ENCODE measurements at regions not wholly inside any gene's neighbourhood (a gene's known extent, or its start where the extent isn't known, plus 50 kb on each side); places are given as distances from the start of the nearest gene placed in this dataset.

DNA sequence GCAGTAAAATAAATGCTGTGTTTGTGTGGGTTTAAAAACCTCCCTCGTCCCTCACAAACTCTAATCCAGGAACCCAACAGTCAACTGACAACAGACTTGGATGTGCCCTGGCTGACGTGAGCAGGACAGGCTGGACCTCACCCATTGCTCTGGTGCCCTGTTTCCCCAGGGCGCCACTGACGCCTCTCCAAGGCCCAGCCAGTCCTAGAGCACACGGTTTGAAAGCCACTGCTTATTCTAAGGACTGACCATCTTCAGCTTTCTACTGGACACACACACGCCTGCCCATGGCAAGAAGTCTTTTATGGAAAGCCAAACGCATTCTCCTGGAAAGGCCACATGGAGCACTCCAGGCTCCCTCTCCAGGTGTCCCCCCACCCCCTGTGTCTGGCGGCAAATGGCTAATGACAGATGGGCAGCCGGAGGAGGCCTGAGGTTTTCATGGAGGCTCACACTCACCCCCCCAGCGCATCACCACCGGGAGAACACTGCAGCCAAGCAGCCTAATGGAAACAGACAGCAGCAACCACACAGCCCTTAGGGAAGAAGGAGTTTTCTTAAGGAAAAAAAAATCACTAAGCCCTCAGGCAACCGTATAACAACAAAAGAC is 319.2 kb downstream of the SOX9 start:
- no peaks in the 10 kb centered on the region for H3K27me3 ChIP-seq
- no peaks in the 10 kb centered on the region for H3K4me1 ChIP-seq
- H3K9me3 ChIP-seq = no peaks in the 10 kb centered on the region
- TF ChIP-seq POLR2A (IDR thresholded peaks at IDR 0.05) = no peak
- TF ChIP-seq, protein P1, sequence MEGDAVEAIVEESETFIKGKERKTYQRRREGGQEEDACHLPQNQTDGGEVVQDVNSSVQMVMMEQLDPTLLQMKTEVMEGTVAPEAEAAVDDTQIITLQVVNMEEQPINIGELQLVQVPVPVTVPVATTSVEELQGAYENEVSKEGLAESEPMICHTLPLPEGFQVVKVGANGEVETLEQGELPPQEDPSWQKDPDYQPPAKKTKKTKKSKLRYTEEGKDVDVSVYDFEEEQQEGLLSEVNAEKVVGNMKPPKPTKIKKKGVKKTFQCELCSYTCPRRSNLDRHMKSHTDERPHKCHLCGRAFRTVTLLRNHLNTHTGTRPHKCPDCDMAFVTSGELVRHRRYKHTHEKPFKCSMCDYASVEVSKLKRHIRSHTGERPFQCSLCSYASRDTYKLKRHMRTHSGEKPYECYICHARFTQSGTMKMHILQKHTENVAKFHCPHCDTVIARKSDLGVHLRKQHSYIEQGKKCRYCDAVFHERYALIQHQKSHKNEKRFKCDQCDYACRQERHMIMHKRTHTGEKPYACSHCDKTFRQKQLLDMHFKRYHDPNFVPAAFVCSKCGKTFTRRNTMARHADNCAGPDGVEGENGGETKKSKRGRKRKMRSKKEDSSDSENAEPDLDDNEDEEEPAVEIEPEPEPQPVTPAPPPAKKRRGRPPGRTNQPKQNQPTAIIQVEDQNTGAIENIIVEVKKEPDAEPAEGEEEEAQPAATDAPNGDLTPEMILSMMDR (IDR thresholded peaks at IDR 0.05) = no peak
- no peak overlapping the region for H3K4me3 ChIP-seq
- no peaks in the 10 kb centered on the region for H3K36me3 ChIP-seq (ENCODE audit: low read depth, missing control alignments)
- intact Hi-C loops (cut with DNase I; ENCODE audit: low total_unique reads) = no loop called here
- no peak for DNase-seq
- no peak overlapping the region for H3K27ac ChIP-seq
- 84 to 89% methylated on average over 10 to 12 of the region's 12 CpGs for WGBS, 2 donors

GRCh38 chr17:72440961-72441360 is 320.1 kb downstream of the SOX9 start:
- Histone ChIP-seq H3K9me3 (no peaks in the 10 kb centered on the region), H3K27me3 (no peaks in the 10 kb centered on the region), H3K4me1 (no peaks in the 10 kb centered on the region), H3K36me3 (ENCODE audit: low read depth, missing control alignments) (no peaks in the 10 kb centered on the region), H3K4me3 (no peak overlapping the region), H3K27ac (no peak overlapping the region)
- WGBS, 2 donors = 86 to 92% methylated on average over 6 of the region's 6 CpGs
- intact Hi-C loops (cut with DNase I; ENCODE audit: low total_unique reads) = no loop called here
- TF ChIP-seq, protein P1 (IDR thresholded peaks at IDR 0.05) = no peak
- TF ChIP-seq POLR2A (IDR thresholded peaks at IDR 0.05) = no peak
- no peak for DNase-seq

DNA sequence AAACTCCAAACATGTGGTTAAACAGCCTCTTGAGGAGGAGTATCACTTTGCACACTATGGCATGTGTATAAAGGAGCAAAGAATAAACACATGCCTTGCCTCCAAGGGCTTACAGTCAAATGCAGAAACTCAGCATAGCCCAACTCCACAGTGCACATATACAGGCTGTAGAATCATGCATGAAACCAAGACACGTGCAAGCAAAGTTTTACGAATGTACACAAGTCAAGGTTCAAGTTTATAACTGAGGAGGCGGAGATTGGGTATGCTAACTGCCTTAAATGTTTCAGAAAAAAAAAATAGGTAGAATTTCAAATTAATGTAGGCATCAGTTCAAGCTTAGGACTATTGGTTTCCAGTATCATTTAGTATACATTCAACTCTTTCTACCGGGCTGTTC is 321.1 kb downstream of the SOX9 start:
- Histone ChIP-seq H3K27ac (no peak overlapping the region), H3K4me3 (no peak overlapping the region), H3K27me3 (no peaks in the 10 kb centered on the region), H3K9me3 (no peaks in the 10 kb centered on the region), H3K36me3 (ENCODE audit: low read depth, missing control alignments) (no peaks in the 10 kb centered on the region), H3K4me1 (no peaks in the 10 kb centered on the region)
- WGBS, 2 donors = 95 to 97% methylated on average over 4 of the region's 4 CpGs
- intact Hi-C loops (cut with DNase I; ENCODE audit: low total_unique reads) = no loop called here
- TF ChIP-seq, protein P1 (IDR thresholded peaks at IDR 0.05) = no peak
- DNase-seq = no peak

DNA sequence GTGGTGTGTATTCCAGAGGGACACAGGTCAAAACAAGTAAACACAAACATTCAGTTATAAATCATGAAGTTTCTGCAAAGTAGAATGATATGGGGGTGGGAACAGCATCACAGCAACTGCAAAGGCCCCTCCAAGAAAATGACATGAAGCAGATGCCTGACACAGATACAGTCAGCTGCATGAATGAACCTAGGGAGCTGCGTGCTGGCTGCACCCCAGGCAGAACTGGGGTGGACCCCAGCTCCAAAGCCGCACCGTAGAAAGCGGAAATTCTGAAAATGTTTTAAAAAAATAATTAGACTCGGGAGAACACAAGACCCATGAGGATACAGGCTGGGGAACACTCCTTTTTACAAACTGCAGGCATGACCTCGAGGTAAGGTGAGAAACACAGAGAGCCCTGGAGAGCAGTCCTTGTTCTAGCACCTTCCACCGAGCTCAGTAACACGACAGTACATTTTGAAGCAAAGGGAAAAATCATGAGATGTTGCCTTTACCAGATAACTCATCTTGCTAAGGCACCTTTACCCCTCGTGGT is 323.8 kb downstream of the SOX9 start:
- intact Hi-C loops (cut with DNase I; ENCODE audit: low total_unique reads) = no loop called here
- TF ChIP-seq, protein P1 (IDR thresholded peaks at IDR 0.05) = no peak
- TF ChIP-seq POLR2A (IDR thresholded peaks at IDR 0.05) = no peak
- no peak for DNase-seq

More for the DNA sequence above, 323.8 kb downstream of the SOX9 start:
- WGBS, 2 donors = 75 to 80% methylated on average over 9 of the region's 9 CpGs
- no peaks in the 10 kb centered on the region for H3K4me1 ChIP-seq
- no peaks in the 10 kb centered on the region for H3K27me3 ChIP-seq
- H3K4me3 ChIP-seq = no peak overlapping the region
- no peak overlapping the region for H3K27ac ChIP-seq
- no peaks in the 10 kb centered on the region for H3K9me3 ChIP-seq
- no peaks in the 10 kb centered on the region for H3K36me3 ChIP-seq (ENCODE audit: low read depth, missing control alignments)

All from testis (tissue), 2 donors.